H9 (cell line): ENCODE measurements at regions not wholly inside any gene's neighbourhood (a gene's known extent, or its start where the extent isn't known, plus 50 kb on each side); places are given as distances from the start of the nearest gene placed in this dataset.
"Not testable (repeated sequence)": the region's sequence is repeated elsewhere in the genome, so short reads cannot be mapped to it uniquely, and the experiment has no call there.

Experiments
- DNase-seq: peaks from one replicate; pipeline ENCODE4 v3.0.0-alpha.2; 2017
- H2AFZ ChIP-seq: one replicate; pipeline ENCODE4 v1.6.1; 2013; ENCODE audit warnings: mild to moderate bottlenecking, low read length, control low read depth, moderate library complexity
- H2AK5ac ChIP-seq: 2 replicates; pipeline ENCODE4 v1.6.1; 2013; ENCODE audit warnings: low read length, control low read depth, mixed read lengths; ENCODE audit not compliant: insufficient read length
- H2BK120ac ChIP-seq: one replicate; pipeline ENCODE4 v1.6.1; 2013; ENCODE audit warnings: low read depth, mild to moderate bottlenecking, low read length, control low read depth, inconsistent platforms; ENCODE audit not compliant: poor library complexity, severe bottlenecking
- H2BK12ac ChIP-seq: 2 replicates; pipeline ENCODE4 v1.6.1; 2013; ENCODE audit warnings: low read length, control low read depth, mixed read lengths, low read depth; ENCODE audit not compliant: insufficient read length
- H2BK15ac ChIP-seq: 2 replicates; pipeline ENCODE4 v1.6.1; 2013; ENCODE audit warnings: low read depth, low read length, control low read depth
- H2BK20ac ChIP-seq: one replicate; pipeline ENCODE4 v1.6.1; 2013; ENCODE audit warnings: low read depth, mild to moderate bottlenecking, low read length, control low read depth, inconsistent platforms; ENCODE audit not compliant: poor library complexity, severe bottlenecking
- H2BK5ac ChIP-seq: 2 replicates; pipeline ENCODE4 v1.6.1; 2013; ENCODE audit warnings: low read length, control low read depth, mixed read lengths; ENCODE audit not compliant: insufficient read length
- H3K14ac ChIP-seq: 2 replicates; pipeline ENCODE4 v1.6.1; 2013; ENCODE audit warnings: low read length, control low read depth; ENCODE audit not compliant: insufficient read depth
- H3K18ac ChIP-seq: 2 replicates; pipeline ENCODE4 v1.6.1; 2013; ENCODE audit warnings: low read depth, mild to moderate bottlenecking, mixed read lengths, low read length, control low read depth; ENCODE audit not compliant: insufficient read length
- H3K23ac ChIP-seq: 2 replicates; pipeline ENCODE4 v1.6.1; 2013; ENCODE audit warnings: low read length, control low read depth, mixed read lengths, low read depth; ENCODE audit not compliant: insufficient read length
- H3K23me2 ChIP-seq: 2 replicates; pipeline ENCODE4 v1.6.1; 2013; ENCODE audit warnings: low read depth, mild to moderate bottlenecking, mixed read lengths, low read length, control low read depth; ENCODE audit not compliant: insufficient read length, poor library complexity, severe bottlenecking
- H3K27ac ChIP-seq: 2 replicates; pipeline ENCODE4 v1.5.1; 2013; ENCODE audit warnings: low read length, control low read depth, mixed read lengths, low read depth; ENCODE audit not compliant: insufficient read length
- H3K27me3 ChIP-seq: 2 replicates; pipeline ENCODE4 v1.6.1; 2013; ENCODE audit warnings: low read length, control low read depth, inconsistent platforms; ENCODE audit not compliant: insufficient read depth
- H3K4ac ChIP-seq: 2 replicates; pipeline ENCODE4 v1.6.1; 2013; ENCODE audit warnings: low read depth, mild to moderate bottlenecking, control low read depth, inconsistent platforms, low read length, moderate library complexity
- H3K4me1 ChIP-seq: 2 replicates; pipeline ENCODE4 v1.6.1; 2013; ENCODE audit warnings: low read length, control low read depth, inconsistent platforms; ENCODE audit not compliant: insufficient read depth
- H3K4me2 ChIP-seq: 2 replicates; pipeline ENCODE4 v1.6.1; 2013; ENCODE audit warnings: low read length, control low read depth, mixed read lengths; ENCODE audit not compliant: insufficient read length, insufficient read depth
- H3K56ac ChIP-seq: 2 replicates; pipeline ENCODE4 v1.6.1; 2013; ENCODE audit warnings: low read depth, mild to moderate bottlenecking, mixed read lengths, low read length, control low read depth; ENCODE audit not compliant: insufficient read length
- H3K79me1 ChIP-seq: 2 replicates; pipeline ENCODE4 v1.6.1; 2013; ENCODE audit warnings: low read depth, mild to moderate bottlenecking, moderate library complexity, low read length, control low read depth, inconsistent platforms; ENCODE audit not compliant: insufficient read depth, poor library complexity, severe bottlenecking
- H3K79me2 ChIP-seq: 2 replicates; pipeline ENCODE4 v1.6.1; 2013; ENCODE audit warnings: low read length, control low read depth, inconsistent platforms; ENCODE audit not compliant: insufficient read depth
- H3K9ac ChIP-seq: 2 replicates; pipeline ENCODE4 v1.6.1; 2013; ENCODE audit warnings: low read length, control low read depth, mixed read lengths; ENCODE audit not compliant: insufficient read length; ENCODE audit errors: extremely low read depth
- H3K9me3 ChIP-seq: one replicate; pipeline ENCODE4 v1.6.1; 2013; ENCODE audit warnings: low read depth, low read length, inconsistent platforms; ENCODE audit not compliant: control insufficient read depth
- H3T11ph ChIP-seq: one replicate; pipeline ENCODE4 v1.6.1; 2013; ENCODE audit warnings: mild to moderate bottlenecking, low read length, control low read depth, inconsistent platforms
- H4K20me1 ChIP-seq: one replicate; pipeline ENCODE4 v1.6.1; 2013; ENCODE audit not compliant: control insufficient read depth, insufficient read length, insufficient read depth
- H4K5ac ChIP-seq: 2 replicates; pipeline ENCODE4 v1.6.1; 2013; ENCODE audit warnings: low read depth, mild to moderate bottlenecking, mixed read lengths, low read length, control low read depth; ENCODE audit not compliant: insufficient read length
- H4K8ac ChIP-seq: replicated peaks from 2 replicates; pipeline ENCODE4 v1.6.1; 2013; ENCODE audit warnings: low read length, control low read depth, mixed read lengths, low read depth; ENCODE audit not compliant: insufficient read length
- H4K91ac ChIP-seq: 2 replicates; pipeline ENCODE4 v1.6.1; 2013; ENCODE audit warnings: low read depth, mild to moderate bottlenecking, moderate library complexity, mixed read lengths, low read length, control low read depth; ENCODE audit not compliant: insufficient read length
- H3K27ac Mint-ChIP-seq, 3 experiments: 2 replicates in 2 of 3; 3 replicates in 1 of 3; pipeline ENCODE4 v1.8.0; 2020 to 2021; ENCODE audit warnings: mixed read lengths in 3 of 3, mild to moderate bottlenecking in 1 of 3, moderate library complexity in 1 of 3
- H3K27me3 Mint-ChIP-seq: 2 replicates; pipeline ENCODE4 v1.8.0; 2021; ENCODE audit warnings: low read depth, mild to moderate bottlenecking, moderate library complexity, mixed read lengths
- H3K36me3 Mint-ChIP-seq, 3 experiments: 2 replicates in 2 of 3; 3 replicates in 1 of 3; pipeline ENCODE4 v1.8.0; 2020 to 2021; ENCODE audit warnings: low read depth in 3 of 3, mixed read lengths in 3 of 3; ENCODE audit not compliant: insufficient read depth in 1 of 3
- H3K4me1 Mint-ChIP-seq, 2 experiments: 2 replicates each; pipeline ENCODE4 v1.8.0; 2020; ENCODE audit warnings: mixed read lengths in 2 of 2
- H3K4me3 Mint-ChIP-seq, 2 experiments: 2 replicates in 1 of 2; 3 replicates in 1 of 2; pipeline ENCODE4 v1.8.0; 2020 to 2021; ENCODE audit warnings: mild to moderate bottlenecking in 2 of 2, mixed read lengths in 2 of 2, moderate library complexity in 1 of 2
- H3K9me3 Mint-ChIP-seq, 2 experiments: 2 replicates in 1 of 2; 3 replicates in 1 of 2; pipeline ENCODE4 v1.8.0; 2020; ENCODE audit warnings: mild to moderate bottlenecking in 2 of 2, mixed read lengths in 2 of 2, moderate library complexity in 1 of 2
- WGBS: extraction: QIAGEN DNeasy Blood & Tissue Kit; methylation state at CpG from one replicate; pipeline ENCODE4 v1.1.7; 2013; ENCODE audit warnings: missing lambda C conversion rate, low lambda C conversion rate, mixed read lengths; ENCODE audit not compliant: insufficient read length; ENCODE audit errors: extremely low coverage; 5-methylcytosine and 5-hydroxymethylcytosine counted together

DNA sequence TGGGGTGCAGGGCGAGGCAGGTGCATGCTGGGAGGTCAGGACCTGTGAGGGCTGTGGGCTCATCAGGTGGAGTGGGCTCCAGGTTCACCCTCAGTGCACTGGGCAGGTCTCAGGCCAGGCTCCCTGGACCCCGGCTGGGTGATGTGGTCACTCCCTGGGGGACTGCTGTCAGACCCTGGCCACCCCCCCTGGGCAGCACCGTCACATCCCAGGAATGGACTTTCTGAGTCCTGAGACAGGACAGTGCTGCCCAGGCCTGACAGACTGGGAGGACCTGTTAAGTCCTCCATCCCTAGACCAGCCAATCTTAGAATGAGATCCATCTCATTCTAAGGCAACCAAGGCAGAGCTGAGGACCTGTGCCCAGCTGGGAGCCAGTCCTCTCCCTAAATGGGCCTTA is 227.2 kb downstream of the CWH43 start:
- not testable (repeated sequence) for H3K27ac Mint-ChIP-seq, H3K56ac ChIP-seq, H2AK5ac ChIP-seq, H3K18ac ChIP-seq, H4K5ac ChIP-seq, H2BK12ac ChIP-seq, H3K14ac ChIP-seq, H2BK15ac ChIP-seq, H3K4me1 ChIP-seq, H3K4me1 Mint-ChIP-seq, H3K27me3 Mint-ChIP-seq, DNase-seq, H4K8ac ChIP-seq, H2AFZ ChIP-seq, H2BK5ac ChIP-seq, H3K27ac ChIP-seq, H3K23me2 ChIP-seq, H3K79me2 ChIP-seq, H2BK120ac ChIP-seq, H2BK20ac ChIP-seq, H4K91ac ChIP-seq, H4K20me1 ChIP-seq, H3K23ac ChIP-seq, H3K79me1 ChIP-seq, H3K4me3 Mint-ChIP-seq, H3K9ac ChIP-seq, H3T11ph ChIP-seq, H3K4me2 ChIP-seq, H3K27me3 ChIP-seq, H3K4ac ChIP-seq
- WGBS: no CpG with 5 or more reads among the region's 3 CpGs
- H3K9me3 Mint-ChIP-seq: peaks cover 91 to 92% of the 10 kb centered on the region in 2 experiments
- H3K9me3 ChIP-seq: peaks cover 69% of the 10 kb centered on the region
- peaks cover 19 to 52% (median 34%) of the 10 kb centered on the region in 3 experiments for H3K36me3 Mint-ChIP-seq

DNA sequence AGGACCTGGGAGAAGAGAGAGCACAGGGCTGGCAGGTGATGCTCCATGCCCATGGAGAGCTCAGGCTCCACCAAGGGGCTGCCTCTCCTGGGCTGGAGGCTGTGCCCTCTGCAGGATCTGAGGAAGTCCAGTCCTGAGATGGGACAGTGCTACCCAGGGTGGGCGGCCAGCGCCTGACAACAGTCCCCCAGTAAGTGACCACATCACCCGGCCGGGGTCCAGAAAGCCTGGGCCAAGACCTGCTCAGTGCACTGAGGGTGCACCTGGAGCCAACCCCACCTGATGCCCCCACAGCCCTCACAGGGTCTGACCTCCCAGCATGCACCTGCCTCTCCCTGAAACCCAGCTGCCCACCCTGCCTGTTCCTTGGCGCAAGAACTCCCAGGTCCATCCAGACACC is 227.7 kb downstream of the CWH43 start:
- not testable (repeated sequence) for H3K56ac ChIP-seq, H4K20me1 ChIP-seq, H3K18ac ChIP-seq, H4K91ac ChIP-seq, H3K9ac ChIP-seq, H4K8ac ChIP-seq, H3T11ph ChIP-seq, H3K4me1 Mint-ChIP-seq, DNase-seq, H3K27ac Mint-ChIP-seq, H2AK5ac ChIP-seq, H3K27me3 Mint-ChIP-seq, H2BK20ac ChIP-seq, H3K4me3 Mint-ChIP-seq, H4K5ac ChIP-seq, H3K79me1 ChIP-seq, H2AFZ ChIP-seq, H3K27ac ChIP-seq, H2BK120ac ChIP-seq, H3K79me2 ChIP-seq, H3K4ac ChIP-seq, H3K4me2 ChIP-seq, H3K14ac ChIP-seq, H3K27me3 ChIP-seq, H3K4me1 ChIP-seq, H2BK15ac ChIP-seq, H3K23ac ChIP-seq, H2BK5ac ChIP-seq, H2BK12ac ChIP-seq, H3K23me2 ChIP-seq
- no CpG with 5 or more reads among the region's 5 CpGs for WGBS
- peaks cover 91 to 93% of the 10 kb centered on the region in 2 experiments for H3K9me3 Mint-ChIP-seq
- H3K9me3 ChIP-seq: peaks cover 74% of the 10 kb centered on the region
- H3K36me3 Mint-ChIP-seq: peaks cover 19 to 49% (median 35%) of the 10 kb centered on the region in 3 experiments
